H1 (cell line): ENCODE measurements at regions not wholly inside any gene's neighbourhood (a gene's known extent, or its start where the extent isn't known, plus 50 kb on each side); places are given as distances from the start of the nearest gene placed in this dataset.

Source experiments
- CHD1 ChIP-seq: IDR thresholded peaks from 2 replicates; pipeline ENCODE4 v1.6.1; 2012; ENCODE audit warnings: low read depth, low read length, improper control_type of control experiment
- CHD7 ChIP-seq: fragments of 300-600 bp; sonication (generic); IDR thresholded peaks from 2 replicates; pipeline ENCODE4 v1.7.1; 2012; ENCODE audit warnings: low read length, moderate library complexity, mild to moderate bottlenecking, inconsistent platforms; ENCODE audit not compliant: insufficient replicate concordance
- CTCF ChIP-seq, 3 experiments: IDR thresholded peaks; 1 replicate in 2 of 3; 2 replicates in 1 of 3; pipeline versions ENCODE4 v1.5.1 to v1.6.1; 2011; ENCODE audit warnings: low read length in 3 of 3, mild to moderate bottlenecking in 3 of 3, inconsistent platforms in 2 of 3, low read depth in 1 of 3, moderate library complexity in 1 of 3; ENCODE audit not compliant: insufficient read depth in 1 of 3; ENCODE audit errors: control extremely low read depth in 1 of 3
- POLR2A ChIP-seq, 2 experiments: IDR thresholded peaks; 1 replicate in 1 of 2; 2 replicates in 1 of 2; pipeline ENCODE4 v1.6.1; 2011; ENCODE audit warnings: low read depth in 2 of 2, low read length in 2 of 2, mild to moderate bottlenecking in 2 of 2; ENCODE audit errors: control extremely low read depth in 1 of 2
- POLR2AphosphoS5 ChIP-seq: IDR thresholded peaks from 2 replicates; pipeline ENCODE4 v1.6.1; 2011; ENCODE audit warnings: low read depth, low read length
- RBBP5 ChIP-seq: IDR thresholded peaks from 2 replicates; pipeline ENCODE4 v1.7.1; 2012; ENCODE audit warnings: low read depth, mild to moderate bottlenecking, inconsistent platforms, low read length, moderate library complexity, borderline replicate concordance
- TAF1 ChIP-seq: IDR thresholded peaks from 2 replicates; pipeline ENCODE4 v1.6.1; 2011; ENCODE audit warnings: mild to moderate bottlenecking, low read depth, low read length
- USF2 ChIP-seq: IDR thresholded peaks from 2 replicates; pipeline ENCODE4 v1.6.1; 2011; ENCODE audit warnings: low read length, improper control_type of control experiment

GRCh38 chr9:24095246-24095645 lies 269.2 kb upstream of the ELAVL2 start:
- no peak for TF ChIP-seq CTCF (IDR thresholded peaks at IDR 0.05; ENCODE audit: control extremely low read depth in 1 of 3, insufficient read depth in 1 of 3, low read depth in 1 of 3, low read length in 3 of 3)
- TF ChIP-seq POLR2A (IDR thresholded peaks at IDR 0.05; ENCODE audit: control extremely low read depth in 1 of 2, low read depth in 2 of 2, low read length in 2 of 2) = no peak
- no peak for TF ChIP-seq TAF1
- TF ChIP-seq POLR2AphosphoS5 = no peak
- TF ChIP-seq CHD1 = no peak
- no peak for TF ChIP-seq CHD7
- TF ChIP-seq RBBP5 = no peak
- TF ChIP-seq USF2 = no peak
